HG03196 (cell line): ENCODE measurements at regions not wholly inside any gene's neighbourhood (a gene's known extent, or its start where the extent isn't known, plus 50 kb on each side); places are given as distances from the start of the nearest gene placed in this dataset.
"Not testable (repeated sequence)": the region's sequence is repeated elsewhere in the genome, so short reads cannot be mapped to it uniquely, and the experiment has no call there.

Experiments used
- ATAC-seq: cut with Tn5 transposase; IDR thresholded peaks from one replicate; pipeline ENCODE4 v1.9.1; 2021; ENCODE audit not compliant: unreplicated experiment

- no peak for ATAC-seq
Observed at GRCh38 chr13:85610024-85610423, 189.2 kb downstream of the SLITRK6 start.

DNA sequence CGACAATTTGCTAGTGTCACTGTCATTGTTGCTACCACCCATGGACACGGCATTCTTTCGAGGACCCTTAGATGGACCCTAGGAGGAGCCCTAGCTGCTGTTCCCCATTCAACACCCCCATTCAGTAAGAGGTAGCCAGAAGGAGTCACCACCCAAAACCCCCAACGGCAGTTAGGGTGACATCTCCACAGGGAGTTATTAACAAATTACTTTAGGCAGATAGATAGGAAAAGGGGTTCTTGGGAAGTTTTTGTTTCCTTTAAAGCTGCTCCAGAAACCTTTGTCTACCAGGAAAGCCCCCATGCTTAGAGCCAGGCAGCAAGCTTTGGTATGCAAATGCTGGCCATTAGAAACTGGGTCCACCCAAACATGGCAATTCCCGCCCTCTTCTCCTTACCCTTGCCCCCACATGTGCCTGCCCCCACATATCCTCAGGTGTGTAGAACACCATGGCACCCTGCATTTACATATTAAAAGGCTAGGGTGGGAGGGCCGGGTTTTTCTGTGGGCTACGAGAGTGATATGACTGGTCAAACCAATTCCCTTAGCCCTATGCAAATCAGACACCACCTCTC is 190.9 kb downstream of the SLITRK6 start:
- ATAC-seq: no peak

- ATAC-seq: no peak
Observed at GRCh38 chr13:85603735-85604134, 195.5 kb downstream of the SLITRK6 start.

DNA sequence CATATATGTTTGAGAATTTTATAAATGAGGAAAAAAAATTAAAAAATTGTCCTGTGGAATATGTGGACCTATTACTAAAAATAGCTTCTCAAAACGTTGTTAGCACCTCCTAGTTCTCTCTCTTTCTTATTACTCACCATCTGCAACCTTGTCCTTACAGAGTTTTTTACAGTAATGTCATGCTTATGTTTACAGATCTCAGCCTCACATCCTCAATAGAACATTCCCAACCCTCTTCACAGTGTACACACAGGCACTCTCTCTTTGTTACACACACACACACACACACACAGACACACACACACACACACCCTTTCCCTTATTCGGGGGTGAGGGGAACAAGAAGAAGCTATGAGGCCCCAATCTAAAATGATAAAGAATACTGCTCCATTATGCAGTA is 197.7 kb downstream of the SLITRK6 start:
- no peak for ATAC-seq

DNA sequence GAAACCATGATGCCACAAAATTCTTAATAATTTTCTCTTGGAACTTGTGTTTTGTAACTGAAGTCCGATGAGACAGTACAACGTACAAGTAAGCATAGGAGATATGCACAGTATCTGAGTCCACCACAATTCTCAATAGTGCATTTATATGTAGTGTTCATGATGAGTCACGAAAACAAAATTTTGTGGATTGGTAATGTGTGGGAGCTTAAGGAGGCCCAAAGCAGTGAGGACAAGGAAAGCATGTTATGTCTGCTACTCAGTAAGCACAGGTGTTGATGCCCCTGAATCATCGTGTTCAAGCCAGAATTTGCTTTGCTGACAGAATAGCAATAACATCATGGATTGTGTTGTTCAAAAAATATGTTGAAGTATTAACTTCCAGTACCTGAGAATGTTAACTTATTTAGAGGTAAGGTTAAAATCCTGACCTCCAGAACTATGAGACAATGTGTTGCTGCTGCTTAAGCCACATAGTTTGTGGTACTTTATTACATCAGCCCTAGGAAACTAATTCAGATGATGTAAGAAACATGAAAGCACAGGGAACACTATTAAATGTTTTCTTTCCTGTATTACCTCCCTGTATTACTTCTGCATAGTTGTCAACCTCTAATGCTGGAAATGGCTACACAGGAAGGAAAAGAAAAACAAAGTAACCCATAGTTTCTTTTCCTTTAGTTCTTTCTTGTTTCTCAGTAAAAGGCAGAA is 201.3 kb downstream of the SLITRK6 start:
- no peak for ATAC-seq

DNA sequence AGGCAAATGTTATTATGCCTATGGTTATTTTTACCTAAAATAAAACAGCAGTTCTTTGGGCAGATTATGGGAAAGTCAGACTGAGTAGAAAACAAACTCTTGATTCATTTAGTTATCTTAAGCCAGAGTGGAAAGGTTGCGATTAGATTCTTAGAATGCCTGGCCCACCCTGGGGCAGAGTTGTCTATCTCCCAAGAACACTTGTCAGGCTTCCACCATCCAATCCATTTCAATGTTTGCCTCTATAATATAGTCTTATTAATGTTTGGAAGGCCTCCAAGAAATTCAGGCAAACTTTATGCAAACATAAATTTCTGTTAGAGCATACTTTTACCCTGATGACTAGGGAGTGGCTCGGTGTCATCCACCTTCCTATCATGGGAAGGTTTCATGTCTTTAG is 207.0 kb downstream of the SLITRK6 start:
- ATAC-seq: no peak

GRCh38 chr13:85590231-85590931 is 208.8 kb downstream of the SLITRK6 start:
- no peak for ATAC-seq

DNA sequence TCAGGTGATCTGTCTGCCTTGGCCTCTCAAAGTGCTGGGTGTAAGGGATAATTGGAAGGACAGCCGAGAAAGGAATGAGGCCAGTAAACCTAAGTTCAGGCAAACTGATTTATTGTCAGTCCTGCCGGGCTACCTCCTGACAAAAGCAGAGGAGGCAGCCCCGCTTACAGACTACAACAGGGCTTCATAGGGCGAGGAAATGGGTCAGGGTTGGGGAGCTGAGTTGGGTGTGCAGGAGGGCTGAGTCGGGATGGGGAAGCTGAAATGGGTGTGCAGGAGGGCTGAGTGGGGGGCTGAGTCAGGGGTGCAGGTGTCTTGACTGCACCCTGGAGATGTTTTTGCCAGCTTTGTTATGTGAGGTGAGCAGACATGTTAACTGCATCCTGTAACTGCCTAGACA is 210.2 kb downstream of the SLITRK6 start:
- ATAC-seq: no peak

DNA sequence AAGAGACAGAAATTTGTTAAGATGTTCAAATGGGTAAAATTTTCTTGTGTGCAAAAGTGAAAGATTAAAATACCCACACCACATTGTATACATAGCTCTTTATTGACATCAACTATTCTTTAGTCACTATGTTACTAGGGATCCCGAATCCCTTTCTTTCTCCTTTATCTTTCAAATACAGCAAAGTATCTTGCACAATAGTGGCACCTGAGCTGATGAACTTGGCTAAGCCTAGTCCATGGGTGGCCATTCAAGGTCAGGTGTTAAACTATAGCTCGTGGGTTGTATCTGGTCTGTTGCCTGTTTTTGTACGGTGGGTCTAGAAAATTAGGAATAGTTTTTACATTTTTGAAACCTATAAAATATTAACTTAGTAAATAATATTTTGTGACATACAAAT is 210.9 kb downstream of the SLITRK6 start:
- no peak for ATAC-seq

- no peak for ATAC-seq
Observed at GRCh38 chr13:85586856-85587255, 212.4 kb downstream of the SLITRK6 start.

- no peak for ATAC-seq
Observed at GRCh38 chr13:85586422-85586831, 212.8 kb downstream of the SLITRK6 start.

DNA sequence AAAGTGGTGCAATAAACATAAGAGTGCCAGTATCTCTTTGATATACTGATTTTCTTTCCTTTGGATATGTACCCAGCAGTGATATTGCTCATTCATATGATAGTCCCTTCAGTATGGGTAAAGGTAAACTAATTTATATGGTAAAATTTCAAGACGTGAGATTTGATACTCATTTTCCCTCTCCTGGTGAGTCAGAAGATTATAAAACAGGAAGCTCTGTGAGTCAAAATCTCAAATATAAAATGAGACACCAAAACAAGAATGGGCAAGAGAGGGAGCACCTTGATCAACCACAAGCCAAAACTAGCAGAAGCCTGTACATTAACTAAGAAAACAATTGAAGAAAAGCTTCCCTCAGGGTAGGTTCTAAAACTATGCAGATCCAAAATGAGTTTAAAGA is 216.3 kb downstream of the SLITRK6 start:
- ATAC-seq: no peak

DNA sequence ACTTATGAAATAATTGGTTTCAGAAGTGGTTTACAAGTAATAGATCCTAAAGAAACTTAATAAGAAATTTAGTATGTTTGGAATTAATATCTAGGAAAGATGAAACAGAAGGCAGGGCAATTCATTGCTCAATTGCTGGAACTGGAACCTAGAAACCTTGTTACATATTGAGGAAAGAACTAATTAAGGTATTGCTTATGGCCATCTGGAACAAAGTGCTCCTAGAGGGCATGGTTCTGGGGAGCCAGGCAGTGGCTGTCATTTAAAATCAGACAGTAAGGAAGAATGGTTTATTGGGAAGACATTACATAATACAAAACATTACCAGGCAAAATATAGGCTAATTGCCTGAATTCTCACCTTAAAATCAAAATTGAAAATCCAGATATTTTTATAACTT is 224.1 kb downstream of the SLITRK6 start:
- no peak for ATAC-seq

GRCh38 chr13:85567909-85568308 is 231.3 kb downstream of the SLITRK6 start:
- no peak for ATAC-seq

GRCh38 chr13:85565652-85566051 is 233.6 kb downstream of the SLITRK6 start:
- no peak for ATAC-seq

- ATAC-seq: no peak
Observed at GRCh38 chr13:85564598-85564997, 234.6 kb downstream of the SLITRK6 start.

DNA sequence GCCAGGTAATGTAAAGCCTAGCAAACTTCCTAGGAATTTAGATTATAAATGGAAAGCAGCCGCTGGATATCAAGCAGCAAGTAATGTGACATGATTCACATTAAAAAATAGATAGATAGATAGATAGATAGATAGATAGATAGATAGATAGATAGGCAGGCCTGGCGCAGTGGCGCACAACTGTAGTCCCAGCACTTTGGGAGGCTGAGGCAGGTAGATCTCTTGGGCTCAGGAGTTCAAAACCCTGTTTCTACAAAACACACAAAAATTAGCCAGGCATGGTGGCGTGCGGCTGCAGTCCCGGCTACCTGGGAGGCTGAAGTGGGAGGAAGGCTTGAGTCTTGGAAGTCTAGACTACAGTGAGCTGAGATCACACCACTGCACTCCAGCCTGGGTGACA is 236.9 kb downstream of the SLITRK6 start:
- no peak for ATAC-seq

DNA sequence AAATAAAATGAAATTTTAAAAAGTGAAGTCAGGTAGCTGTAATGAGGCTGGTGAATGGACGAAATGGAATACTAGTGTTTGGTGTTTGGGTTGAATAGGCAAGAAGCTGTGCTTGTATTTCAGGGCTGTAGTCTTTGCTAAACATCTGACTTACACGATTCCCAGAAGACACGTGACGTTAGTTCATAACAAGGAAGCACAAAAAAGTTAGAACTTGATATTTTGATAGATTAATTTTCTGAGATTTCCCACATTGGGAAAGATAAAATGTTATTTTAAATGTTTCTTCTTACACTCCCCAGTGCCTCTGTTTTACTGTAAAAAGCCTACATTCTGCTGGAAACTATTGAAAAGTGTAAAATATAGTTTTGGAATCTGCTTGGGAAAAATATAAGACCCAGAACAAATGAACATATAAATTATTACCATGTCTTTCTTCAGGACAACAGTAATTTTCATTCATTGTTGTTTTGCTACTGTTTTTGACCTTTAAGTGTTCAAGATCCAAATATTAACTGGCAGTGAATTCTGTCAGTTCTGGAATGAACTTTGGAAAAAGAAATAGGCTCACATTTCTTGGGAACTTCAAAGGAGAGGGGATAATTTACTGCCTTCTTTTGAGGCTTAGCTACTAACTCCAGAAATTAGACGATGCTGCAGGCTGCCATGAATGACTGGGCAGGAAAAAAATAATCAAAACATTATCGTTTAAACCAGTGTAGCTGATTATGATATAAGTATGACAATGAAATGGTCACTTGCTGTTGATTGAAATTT is 241.3 kb downstream of the SLITRK6 start:
- ATAC-seq: no peak

DNA sequence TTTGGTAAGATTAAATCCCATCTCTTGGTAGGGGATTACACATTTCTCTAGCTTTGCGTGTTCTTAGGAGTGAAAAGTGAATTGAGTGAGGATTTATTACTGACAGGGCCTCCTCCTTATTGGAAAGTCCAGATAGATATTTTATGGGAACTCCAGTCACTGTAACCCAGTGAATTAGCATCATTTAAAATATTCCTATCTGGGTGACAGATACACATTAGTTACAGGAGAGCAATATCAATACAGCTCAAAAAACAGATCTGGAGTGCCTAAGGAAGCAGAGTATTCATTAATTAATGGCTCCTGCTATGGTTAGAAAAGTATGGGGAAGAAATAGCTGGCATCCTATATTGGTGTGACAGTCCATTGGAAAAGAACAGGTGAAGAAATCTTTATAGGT is 248.2 kb downstream of the SLITRK6 start:
- ATAC-seq: no peak

DNA sequence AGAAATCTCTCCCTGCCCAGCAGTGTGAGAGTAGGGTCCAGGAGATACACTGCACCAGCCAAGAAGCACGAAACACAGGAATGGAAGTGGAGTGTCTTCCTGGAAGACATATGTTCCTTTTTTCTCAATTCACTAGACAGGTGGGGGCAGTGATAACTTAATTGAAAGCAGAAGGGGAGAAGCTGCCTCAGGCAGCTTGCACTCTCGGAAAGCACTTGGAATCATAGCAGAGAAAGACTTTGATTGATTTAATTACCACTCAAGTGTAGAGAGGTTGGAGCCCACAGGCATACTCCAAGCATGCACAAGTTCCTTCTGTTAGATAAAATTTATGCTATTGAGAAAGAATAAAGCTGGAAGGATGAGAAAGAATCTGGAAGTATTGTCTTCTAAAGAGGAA is 249.4 kb downstream of the SLITRK6 start:
- ATAC-seq: no peak

DNA sequence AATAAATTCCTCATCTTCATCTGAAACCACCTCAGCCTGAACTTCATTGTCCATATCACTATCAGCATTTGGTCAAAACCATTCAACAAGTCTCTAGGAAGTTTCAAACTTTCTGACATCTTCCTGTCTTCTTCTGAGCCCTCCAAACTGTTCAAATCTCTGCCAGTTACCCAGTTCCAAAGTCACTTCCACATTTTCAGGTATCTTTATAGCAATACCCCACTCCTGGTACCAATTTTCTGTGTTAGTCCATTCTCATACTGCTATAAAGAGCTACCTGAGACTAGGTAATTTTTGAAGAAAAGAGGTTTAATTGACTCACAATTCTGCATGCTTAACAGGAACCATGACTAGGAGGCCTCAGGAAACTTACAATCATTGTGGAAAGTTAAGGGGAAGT is 250.4 kb downstream of the SLITRK6 start:
- ATAC-seq: not testable (repeated sequence)

DNA sequence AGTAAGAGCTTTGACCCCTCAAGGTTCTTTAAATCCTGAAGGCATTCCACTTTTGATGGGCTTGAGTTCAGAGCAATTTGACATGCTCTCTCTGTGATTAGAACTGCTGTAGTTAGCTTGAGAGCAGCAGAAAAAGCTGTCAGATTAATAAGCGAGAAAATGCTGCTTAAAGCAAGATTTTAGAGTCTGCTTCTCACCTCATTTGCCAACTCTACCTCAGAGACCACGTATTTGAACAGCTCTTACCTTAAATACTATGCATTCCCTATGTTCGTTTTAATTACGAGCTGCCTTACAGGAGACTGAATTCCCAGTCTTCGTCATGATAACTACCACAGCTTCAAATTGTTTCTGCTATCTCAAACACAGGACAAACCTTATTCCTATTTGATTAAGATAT is 253.4 kb downstream of the SLITRK6 start:
- no peak for ATAC-seq
